UCSD-AML1 (cell line): ENCODE measurements at regions not wholly inside any gene's neighbourhood (a gene's known extent, or its start where the extent isn't known, plus 50 kb on each side); places are given as distances from the start of the nearest gene placed in this dataset.
"Not testable (repeated sequence)": the region's sequence is repeated elsewhere in the genome, so short reads cannot be mapped to it uniquely, and the experiment has no call there.

Experiments
- DNase-seq: peaks from one replicate; lab custom pipeline; 2025; ENCODE audit not compliant: unreplicated experiment; lab: John Stamatoyannopoulos, UW

- no peak for DNase-seq
Measured at GRCh38 chr17:33560165-33560564, 267.1 kb upstream of the ASIC2 start.

GRCh38 chr17:33560871-33561270 is 267.8 kb upstream of the ASIC2 start:
- DNase-seq: no peak

- DNase-seq: no peak
Measured at GRCh38 chr17:33561569-33562334, 268.7 kb upstream of the ASIC2 start.

GRCh38 chr17:33562792-33563191 is 269.7 kb upstream of the ASIC2 start:
- DNase-seq: no peak

- no peak for DNase-seq
Measured at GRCh38 chr17:33564146-33564545, 271.1 kb upstream of the ASIC2 start.

GRCh38 chr17:33567223-33567622 is 274.1 kb upstream of the ASIC2 start:
- no peak for DNase-seq

GRCh38 chr17:33572615-33573014 is 279.5 kb upstream of the ASIC2 start:
- no peak for DNase-seq

GRCh38 chr17:33574942-33575445 is 281.9 kb upstream of the ASIC2 start:
- no peak for DNase-seq

- not testable (repeated sequence) for DNase-seq
Measured at GRCh38 chr17:33579740-33580139, 286.6 kb upstream of the ASIC2 start.

GRCh38 chr17:33580215-33580614 is 287.1 kb upstream of the ASIC2 start:
- DNase-seq: no peak

GRCh38 chr17:33582661-33583060 is 289.6 kb upstream of the ASIC2 start:
- no peak for DNase-seq

GRCh38 chr17:33583518-33584417 is 290.7 kb upstream of the ASIC2 start:
- no peak for DNase-seq

- DNase-seq: no peak
Measured at GRCh38 chr17:33593991-33594390, 300.9 kb upstream of the ASIC2 start.

GRCh38 chr17:33595828-33596227 is 302.7 kb upstream of the ASIC2 start:
- no peak for DNase-seq

- no peak for DNase-seq
Measured at GRCh38 chr17:33596899-33597298, 303.8 kb upstream of the ASIC2 start.

GRCh38 chr17:33598797-33599196 is 305.7 kb upstream of the ASIC2 start:
- no peak for DNase-seq

GRCh38 chr17:33602981-33603380 is 309.9 kb upstream of the ASIC2 start:
- no peak for DNase-seq

- no peak for DNase-seq
Measured at GRCh38 chr17:33603789-33604188, 310.7 kb upstream of the ASIC2 start.

- no peak for DNase-seq
Measured at GRCh38 chr17:33611532-33611931, 318.4 kb upstream of the ASIC2 start.

- DNase-seq: no peak
Measured at GRCh38 chr17:33615861-33616260, 322.8 kb upstream of the ASIC2 start.

- DNase-seq: no peak
Measured at GRCh38 chr17:33623841-33624240, 330.7 kb upstream of the ASIC2 start.
